HG02973 (cell line): ENCODE measurements at regions not wholly inside any gene's neighbourhood (a gene's known extent, or its start where the extent isn't known, plus 50 kb on each side); places are given as distances from the start of the nearest gene placed in this dataset.
"Not testable (repeated sequence)": the region's sequence is repeated elsewhere in the genome, so short reads cannot be mapped to it uniquely, and the experiment has no call there.

ENCODE experiments used
- ATAC-seq: cut with Tn5 transposase; IDR thresholded peaks from one replicate; pipeline ENCODE4 v1.9.1; 2021; ENCODE audit warnings: moderate library complexity; ENCODE audit not compliant: unreplicated experiment

DNA sequence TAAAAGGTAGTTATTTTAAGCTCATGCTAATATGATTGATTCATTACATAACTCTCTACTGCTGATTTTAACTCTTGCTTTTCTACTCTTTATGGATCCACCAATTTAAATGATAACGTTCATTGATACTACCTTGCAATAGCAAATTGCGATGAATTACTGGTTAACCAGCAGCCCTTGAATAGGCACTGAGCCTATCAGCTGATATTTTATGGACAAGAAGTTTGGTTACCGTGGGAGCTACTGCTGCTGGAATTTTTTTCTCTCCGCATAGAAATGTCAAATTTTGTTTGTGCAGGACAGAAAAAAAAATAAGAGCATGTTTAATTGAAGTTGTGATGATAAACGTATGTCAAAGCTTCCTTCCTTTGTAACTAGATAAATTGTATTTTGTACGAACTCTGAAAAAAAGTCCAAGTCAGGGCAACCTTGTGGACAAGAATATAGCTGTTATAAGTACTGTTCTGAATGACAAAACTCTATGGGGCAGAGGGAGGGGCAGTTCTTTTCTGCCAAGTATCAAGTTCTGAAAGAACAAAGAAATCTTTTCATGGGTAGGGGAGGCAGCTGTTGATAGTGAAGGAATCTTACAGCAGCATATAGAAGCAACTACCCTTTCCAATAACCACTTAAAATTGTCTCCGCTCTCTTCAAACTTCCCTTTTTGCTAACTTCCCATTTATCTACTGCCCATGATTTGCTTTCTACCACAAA is 434.9 kb upstream of the PABPC4L start:
- ATAC-seq, result no peak

DNA sequence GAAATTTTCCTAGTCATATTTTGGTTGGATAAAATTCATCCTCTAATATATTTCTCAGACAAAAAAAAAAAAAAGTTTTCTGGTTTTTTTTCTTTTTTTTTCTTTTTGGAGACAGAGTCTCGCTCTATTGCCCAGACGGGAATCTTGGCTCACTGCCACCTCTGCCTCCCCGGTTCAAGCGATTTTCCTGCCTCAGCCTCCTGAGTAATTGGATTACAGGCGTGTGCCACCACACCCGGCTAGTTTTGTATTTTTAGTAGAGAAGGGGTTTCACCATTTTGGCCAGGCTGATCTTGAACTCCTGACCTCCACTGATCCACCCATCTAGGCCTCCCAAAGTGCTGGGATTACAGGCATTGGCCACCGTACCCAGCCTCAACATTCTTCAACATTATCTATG is 432.7 kb upstream of the PABPC4L start:
- ATAC-seq, result no peak

DNA sequence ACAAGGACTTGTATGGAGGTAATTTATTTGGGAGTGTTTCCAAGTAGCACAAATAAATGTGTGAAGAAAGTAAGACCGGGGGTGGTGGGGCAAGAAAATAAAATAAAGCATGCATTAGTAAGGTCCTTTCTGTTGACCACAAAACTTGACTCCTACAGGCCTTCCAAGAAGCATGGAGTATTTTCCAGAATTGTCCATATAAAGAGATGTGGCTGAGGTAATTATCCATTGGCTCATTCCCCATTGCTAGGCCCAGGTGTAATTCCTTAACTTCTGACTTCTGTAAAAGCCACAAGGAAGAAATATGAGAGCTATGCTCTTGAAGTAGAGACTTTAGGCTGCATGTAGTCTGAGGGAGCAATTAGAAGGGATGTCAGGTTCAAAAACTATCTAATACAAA is 430.5 kb upstream of the PABPC4L start:
- ATAC-seq, result no peak

DNA sequence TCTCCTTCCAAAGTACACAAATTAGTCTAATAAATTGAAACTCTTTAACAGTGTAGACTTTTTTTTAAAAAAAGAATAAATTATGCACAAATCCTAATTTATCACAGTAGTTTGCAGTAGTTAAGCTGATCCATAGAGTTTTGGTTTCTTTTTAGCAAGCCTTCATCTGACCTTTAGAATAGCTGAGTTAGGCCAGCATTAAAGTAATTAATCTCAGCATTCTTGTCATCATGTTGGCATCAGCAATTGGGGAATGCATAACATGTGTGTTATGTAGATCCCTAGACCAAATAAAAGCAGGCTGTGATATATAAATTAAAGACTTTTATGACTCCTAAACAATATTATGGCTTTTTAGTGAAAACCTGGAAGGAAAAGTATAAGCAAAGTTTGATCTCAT is 426.5 kb upstream of the PABPC4L start:
- no peak for ATAC-seq

DNA sequence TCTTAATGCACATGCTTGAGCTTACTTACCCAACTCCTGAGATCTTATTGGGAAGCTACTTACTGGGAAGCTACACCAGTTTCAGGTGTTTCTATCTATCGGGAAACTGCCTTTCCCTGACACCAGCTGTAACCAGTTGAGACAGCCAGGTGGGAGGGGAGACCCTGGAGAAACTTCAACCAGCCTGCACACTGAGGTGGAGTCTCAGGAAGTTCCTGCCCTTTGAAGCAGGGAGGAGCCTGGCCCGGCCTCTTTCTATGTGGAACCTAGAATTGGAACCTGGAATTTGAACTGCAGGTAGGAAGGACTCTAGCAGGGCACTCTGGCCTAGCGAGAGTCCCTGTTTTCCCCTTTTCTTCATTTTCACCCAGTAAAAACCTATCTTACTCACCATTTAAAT is 425.8 kb upstream of the PABPC4L start:
- ATAC-seq, result no peak

DNA sequence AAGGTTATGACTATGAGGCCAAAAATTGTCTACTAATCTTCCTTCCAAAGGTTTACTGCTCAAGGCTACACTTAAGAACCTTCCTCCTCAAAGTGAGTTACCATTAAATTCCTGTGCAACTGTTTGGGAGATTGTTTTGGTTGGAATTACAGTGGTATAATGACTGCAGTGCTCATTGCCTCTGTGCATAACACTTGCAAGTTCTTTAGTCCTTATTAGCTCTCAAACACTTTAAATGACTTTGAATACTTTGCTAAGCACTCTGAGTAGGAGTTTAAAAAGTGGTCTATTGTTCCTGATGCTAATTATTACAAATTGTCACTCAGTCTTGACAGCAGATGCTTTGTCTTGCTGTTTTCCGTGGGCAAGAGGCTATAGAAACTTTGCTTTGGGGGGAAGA is 422.8 kb upstream of the PABPC4L start:
- ATAC-seq, result no peak

DNA sequence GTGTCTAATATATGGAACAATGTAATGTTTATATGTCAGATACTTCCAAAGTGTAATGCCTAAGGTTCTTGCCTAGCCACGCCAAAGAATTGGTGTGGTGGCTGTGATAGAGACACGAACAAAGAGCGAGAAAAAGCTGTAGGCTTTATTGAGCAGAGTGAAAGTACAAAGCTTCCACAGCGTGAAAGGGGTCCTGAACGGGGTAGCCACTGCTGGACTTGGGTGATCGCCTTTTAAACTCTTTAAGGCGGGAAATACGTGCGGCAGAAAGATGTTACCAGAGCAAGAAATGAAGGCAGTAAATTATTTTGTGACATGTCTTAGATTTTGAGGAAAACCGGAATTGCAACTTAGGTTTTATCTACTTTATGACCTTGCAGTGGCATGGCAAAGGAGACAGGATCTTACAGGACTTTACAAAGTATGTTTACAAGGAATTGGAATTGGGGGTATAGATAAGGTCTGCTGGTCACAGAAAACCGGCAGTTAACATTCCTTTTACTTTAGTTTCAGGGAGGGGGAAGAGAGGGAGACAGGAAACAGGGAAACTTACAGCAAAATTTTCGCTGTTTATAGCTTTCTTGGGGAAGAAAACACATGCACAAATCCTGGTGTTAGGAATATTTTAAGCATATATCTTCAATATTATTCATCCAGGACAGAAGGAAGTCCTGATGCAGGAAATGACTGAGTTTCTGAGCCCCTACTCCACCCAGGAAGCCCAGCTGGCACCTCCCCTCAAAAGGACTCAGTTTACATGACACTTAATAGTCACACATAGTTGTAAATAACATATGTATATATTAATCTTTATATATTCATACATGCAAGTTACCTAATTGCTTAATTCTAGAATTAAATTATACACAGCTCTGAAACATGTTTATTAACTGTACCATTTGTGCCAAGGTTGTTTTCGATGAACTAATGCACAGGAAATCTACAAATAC is 421.3 kb upstream of the PABPC4L start:
- ATAC-seq, result not testable (repeated sequence)

DNA sequence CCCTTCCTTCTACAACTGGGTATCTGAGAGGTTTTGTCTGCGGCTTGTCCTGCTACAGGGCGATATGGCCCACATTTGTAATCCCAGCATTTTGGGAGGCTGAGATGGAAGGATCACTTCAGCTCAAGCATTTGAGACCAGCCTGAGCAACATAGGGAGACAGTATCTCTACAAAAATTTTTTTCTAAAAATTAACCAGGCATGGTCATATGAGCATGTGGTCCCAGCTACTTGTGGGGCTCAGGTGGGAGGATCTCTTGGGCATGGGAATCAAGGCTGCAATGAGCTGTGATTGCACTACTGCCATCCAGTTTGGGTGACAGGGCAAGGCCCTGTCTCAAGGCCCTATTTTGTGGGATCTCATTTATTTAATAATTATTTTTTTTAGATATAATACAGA is 420.6 kb upstream of the PABPC4L start:
- ATAC-seq, result no peak

DNA sequence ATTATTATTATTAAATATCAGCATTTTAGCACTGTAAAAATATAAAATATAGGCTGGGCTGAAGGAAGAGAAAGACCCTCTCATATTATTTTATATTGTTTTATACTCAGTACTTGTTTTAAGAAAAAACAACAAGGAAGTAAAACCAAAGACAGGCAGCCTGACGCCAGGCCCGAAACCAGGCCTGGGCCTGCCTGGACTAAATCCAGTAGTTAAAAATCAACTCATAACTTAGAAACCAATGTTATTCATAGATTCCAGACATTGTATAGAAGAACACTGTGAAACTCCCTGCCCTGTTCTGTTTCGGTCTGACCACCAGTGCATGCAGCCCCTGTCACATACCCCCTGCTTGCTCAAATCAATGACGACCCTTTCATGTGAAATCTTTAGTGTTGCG is 420.1 kb upstream of the PABPC4L start:
- not testable (repeated sequence) for ATAC-seq

DNA sequence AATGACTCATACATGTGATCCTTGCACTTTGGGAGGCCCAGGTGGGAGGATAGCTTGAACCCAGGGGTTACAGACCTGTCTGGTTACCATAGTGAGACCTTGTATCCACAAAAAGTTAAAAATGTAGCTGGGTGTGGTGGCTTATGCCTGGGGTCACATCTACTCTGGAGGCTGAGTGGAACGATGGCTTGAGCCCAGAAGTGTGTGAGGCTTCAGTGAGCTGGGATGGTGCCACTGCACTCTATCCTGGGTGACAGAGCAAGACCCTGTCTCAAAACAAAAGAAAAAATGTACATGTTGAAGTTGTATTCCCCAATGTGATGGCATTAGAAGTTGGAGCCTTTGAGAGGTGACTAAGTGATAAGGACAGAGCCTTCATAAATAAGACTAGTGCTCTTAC is 409.4 kb upstream of the PABPC4L start:
- no peak for ATAC-seq

DNA sequence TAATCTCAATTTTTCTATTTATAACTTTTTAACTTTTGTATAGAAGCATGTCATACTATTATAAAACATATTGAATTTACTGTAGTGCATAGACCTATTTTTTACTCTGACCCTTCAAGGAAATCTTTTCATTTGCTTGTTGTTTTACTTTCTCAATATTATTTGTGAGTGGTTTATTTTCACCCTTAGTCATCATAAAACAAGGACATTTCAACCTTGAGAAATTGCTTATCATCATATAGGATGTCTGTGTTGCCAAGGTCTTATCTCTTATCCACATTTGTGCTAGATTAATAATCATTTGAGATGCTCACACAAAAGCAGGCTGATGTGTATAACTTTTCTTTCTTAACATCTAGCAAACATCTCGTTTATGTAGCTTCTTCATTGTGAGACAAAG is 408.6 kb upstream of the PABPC4L start:
- ATAC-seq, result no peak

DNA sequence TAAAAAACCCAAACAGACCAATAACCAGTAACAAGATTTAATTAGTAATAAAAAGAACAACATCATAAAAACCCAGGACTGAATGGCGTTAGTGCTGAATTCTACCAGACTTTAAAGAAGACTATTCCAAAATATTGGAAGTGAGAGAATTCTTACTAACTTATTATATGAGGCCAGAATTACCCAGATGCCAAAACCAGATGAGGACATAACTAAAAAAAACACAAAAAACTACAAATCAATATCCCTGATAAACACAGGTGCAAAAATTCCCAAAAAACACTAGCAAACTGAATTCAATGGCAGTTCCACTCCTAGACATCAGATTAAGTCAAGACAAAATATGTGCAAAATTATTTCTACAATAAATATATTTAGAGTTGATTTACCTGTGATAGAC is 400.1 kb upstream of the PABPC4L start:
- no peak for ATAC-seq

DNA sequence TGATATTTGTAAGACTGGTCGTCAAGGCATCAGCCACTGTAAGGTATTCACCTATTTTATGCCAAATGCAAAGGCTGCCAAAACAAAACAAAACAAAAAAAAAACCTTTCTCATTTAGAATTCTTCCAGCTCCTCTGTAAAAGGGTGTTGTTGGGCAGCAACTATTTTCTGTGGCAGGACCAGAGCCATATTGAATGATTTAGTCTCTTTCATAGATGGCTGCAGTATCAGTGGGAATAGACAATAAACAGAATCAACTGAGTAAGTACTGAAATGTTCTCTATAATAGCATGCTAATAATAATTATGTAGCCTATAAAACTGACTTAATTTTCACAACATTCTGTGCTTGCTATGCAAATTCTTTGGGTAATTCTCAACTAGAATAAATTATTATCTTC is 389.7 kb upstream of the PABPC4L start:
- no peak for ATAC-seq

DNA sequence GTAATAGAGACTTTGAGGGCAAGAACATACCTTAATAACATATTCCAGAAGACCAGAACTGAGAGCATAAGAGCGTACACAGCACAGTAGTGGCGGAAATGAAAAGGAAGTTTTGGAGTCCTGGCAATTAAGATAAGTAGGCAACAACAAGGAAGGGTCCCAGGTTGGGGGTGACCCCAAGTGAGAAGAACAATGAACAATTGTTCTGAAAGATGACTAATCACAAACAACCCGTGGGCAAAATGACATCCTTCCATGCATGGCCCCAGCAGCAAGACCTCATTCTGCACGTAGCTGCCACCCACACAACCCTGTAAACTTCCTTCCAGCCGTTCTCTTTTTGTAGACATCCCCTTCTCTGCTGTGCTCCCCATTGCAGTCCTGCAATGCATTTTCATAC is 384.4 kb upstream of the PABPC4L start:
- no peak for ATAC-seq

DNA sequence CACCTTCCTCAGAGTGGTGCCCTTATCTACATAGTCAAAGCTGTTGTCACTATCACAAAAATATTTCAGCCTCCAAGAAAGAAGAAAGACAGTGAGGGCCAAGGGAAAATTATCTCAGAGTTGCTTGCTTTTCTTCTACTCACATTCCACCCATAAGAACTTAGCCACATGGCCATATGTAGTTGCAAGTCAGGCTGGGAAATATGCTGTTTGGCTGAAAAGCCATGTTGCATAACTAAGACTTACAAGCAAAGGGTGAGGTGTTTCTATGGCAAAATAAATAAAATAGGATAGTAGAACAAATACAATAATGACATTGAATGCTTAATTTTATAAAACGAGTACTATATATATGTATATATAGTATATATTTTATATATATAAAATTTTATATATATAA is 365.9 kb upstream of the PABPC4L start:
- ATAC-seq, result no peak

DNA sequence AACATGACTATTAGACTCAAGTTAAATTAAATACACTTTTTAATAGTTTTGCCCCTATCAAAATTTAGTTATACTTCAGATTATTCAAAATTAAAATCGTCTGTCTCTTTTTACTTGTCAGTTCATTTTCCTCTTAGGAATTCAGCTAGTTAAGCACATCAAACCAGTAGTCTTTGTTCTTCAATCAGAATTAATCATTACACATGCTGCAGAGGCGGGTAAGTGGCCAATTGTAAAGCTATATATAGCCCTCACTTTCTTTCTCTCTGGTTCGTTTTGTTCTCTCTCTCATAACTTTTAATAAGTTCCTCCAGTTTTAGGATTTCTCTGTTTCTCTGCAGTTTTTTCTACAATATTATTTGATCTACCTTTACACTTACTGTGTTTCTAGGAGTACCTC is 359.1 kb upstream of the PABPC4L start:
- ATAC-seq, result no peak

DNA sequence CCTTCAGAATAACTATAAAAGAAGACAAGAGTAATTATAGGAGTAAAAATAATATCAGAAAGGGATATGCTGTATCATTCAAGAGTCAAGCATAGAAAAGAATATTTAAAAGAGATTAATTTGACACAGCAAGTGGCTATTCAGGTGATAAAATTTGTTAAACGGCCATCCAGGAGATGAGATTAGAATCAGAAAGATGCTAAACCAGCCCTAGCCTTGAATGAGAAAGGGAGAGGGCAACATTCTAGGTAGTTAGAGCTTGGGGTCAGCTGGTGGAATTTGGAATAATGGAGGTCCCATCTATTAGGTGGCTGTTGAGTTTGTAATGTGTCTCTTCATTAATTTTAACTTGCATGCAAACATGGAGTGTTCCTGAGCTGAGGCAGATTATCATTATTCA is 350.5 kb upstream of the PABPC4L start:
- no peak for ATAC-seq

DNA sequence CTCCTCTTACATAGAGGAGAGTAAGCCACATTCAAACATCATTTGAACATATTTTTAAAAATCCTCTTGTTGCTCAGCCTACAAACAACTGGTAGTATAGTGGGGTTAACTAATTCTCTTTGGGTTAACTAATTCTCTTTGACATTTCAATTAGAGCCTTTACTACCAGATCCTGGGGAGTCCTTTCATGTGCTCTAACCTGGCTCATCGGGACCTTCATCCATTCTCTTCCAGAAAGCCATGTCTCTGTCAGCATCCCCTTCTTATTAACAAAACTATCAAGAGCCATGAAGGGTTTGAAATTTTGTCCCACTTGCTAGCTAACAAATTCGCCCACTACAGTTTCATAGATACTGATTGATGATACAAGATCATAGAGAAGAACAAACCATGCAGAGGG is 349.8 kb upstream of the PABPC4L start:
- no peak for ATAC-seq

DNA sequence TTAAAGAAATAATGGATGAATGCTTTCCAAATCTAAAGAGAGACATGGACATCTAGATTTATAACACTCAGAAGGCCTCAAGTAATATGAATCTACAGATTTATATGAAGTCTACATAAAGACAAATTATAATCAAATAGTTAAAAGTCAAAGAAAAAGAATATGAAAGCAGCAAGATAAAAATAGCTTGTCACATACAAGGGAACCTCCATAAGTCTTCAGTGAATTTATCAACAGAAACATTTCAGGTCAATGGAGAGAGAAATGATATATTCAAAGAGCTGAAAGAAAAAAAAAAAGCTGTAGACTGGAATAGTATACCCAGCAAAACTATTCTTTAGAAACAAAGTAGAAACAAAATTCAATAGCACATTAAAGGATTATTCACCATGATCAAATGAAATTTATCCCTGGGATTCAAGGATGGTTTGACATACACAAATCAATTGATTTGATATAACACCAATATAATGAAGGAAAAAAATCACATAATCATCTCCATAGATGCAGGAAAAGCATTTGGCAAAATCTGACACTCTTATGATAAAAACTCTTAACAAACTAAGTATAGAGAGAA is 346.6 kb upstream of the PABPC4L start:
- ATAC-seq, result no peak

DNA sequence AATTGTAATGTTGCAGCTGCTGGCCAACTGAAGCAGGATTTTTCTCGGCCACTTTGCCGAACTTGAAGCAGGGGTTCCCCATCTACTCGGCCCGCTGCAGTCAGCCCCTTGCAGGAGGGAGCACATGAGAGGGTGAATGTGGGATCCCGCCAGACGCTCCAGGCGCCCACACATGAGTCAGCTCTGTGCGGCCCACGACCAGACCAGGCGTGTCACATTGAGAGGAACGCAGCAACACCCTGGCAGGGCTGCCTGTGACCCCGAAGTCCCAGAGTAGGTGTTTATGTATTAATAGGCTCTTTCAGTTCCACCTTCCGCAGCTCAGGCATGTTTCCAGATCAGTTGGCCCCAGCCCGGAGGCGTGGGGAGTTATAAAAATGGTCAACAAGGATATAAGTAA is 344.7 kb upstream of the PABPC4L start:
- ATAC-seq, result no peak

DNA sequence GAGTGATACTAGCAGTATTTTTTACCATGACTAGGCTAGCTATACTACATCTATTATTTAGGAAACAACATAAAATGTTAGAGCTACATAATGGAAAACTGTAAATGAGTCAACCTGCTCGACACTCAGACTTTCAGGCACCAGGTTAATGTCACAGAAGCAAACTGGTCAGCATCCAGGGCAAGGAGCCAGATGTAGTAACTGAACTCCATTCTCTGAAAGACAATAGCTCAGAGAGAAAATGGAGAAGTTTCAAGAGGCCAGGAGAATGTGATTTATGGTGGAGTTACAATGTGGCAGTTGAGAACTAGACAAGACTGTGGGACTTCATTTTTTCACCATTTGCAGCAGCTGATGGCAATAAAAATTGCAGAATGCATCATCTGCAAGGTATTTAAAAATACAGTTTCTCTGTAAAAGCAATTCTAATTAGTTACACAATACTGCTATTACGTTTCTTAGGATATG is 342.7 kb upstream of the PABPC4L start:
- ATAC-seq, result no peak

DNA sequence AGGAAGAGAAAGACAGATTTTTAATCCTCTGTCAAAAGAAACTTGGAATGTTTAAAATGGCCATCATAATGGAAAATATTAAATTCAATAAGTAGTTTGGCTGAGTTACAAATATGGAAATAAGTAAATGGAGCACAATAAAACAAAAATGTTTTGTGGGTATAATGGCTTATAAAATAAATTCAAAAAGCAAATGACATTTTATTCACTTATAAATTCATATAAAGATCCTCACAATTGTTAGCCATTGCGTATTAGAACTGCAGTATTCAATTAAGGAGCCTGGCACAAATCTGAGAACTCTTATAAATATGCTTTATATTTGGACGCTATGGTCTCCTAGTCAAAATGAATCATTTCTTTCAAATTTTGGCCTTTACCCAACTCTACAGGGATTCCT is 339.0 kb upstream of the PABPC4L start:
- no peak for ATAC-seq
